Mammary epithelial cell (primary cell): ENCODE measurements at regions not wholly inside any gene's neighbourhood (a gene's known extent, or its start where the extent isn't known, plus 50 kb on each side); places are given as distances from the start of the nearest gene placed in this dataset.

Experiments
- CTCF ChIP-seq, 2 donors: IDR thresholded peaks in 1 of 2; conservative IDR thresholded peaks in 1 of 2; 2 replicates each; pipeline ENCODE4 v1.5.1; 2011 to 2012; ENCODE audit warnings: inconsistent platforms in 2 of 2, low read length in 2 of 2, mild to moderate bottlenecking in 2 of 2, control low read depth in 1 of 2, low read depth in 1 of 2; ENCODE audit not compliant: insufficient read depth in 1 of 2; ENCODE audit errors: extremely low read depth in 1 of 2
- EZH2 ChIP-seq: IDR thresholded peaks from 2 replicates; pipeline ENCODE4 v1.6.1; 2012; ENCODE audit warnings: low read length, inconsistent platforms, borderline replicate concordance

GRCh38 chr13:26896986-26897668 lies 136.5 kb upstream of the GPR12 start:
- TF ChIP-seq CTCF (conservative IDR thresholded peaks at IDR 0.05 in 1 of 2, IDR thresholded peaks at IDR 0.05 in 1 of 2; ENCODE audit: extremely low read depth in 1 of 2, insufficient read depth in 1 of 2, low read depth in 1 of 2, low read length in 2 of 2), result no peak
- TF ChIP-seq EZH2, result no peak
